ENCODE measurements at regions not wholly inside any gene's neighbourhood (a gene's known extent, or its start where the extent isn't known, plus 50 kb on each side); places are given as distances from the start of the nearest gene placed in this dataset.

DNA sequence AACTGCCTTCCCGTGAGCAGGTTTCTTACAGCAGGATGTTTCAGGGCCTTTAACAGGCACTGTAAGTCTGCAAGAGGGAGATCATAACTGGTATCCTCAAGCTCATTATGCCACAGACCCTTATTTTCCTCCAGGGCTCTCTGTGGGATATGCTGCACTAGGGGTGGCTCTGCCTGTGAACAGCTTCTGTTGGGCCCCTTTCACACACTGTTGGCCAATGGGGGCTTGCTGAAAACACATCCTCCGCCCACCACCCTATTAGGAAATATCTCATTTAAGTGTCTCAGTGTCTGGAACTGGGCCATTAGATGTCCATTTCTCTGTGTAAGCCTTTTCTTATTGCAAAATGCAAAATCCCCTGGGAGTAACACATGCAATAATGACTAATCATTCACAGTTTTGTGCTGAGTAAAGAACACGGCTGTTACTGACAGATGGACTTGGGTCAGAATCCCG, 414.3 kb upstream of the HS6ST1 start:
- intact Hi-C loops (cut with DNase I, micrococcal nuclease), result loop anchor here (10.0 kb wide), 2 partner anchors 1122 to 1192 kb away; no protein-coding TSS in a partner anchor
- Histone ChIP-seq H3K27ac (ENCODE audit: low read depth in 1 of 2, low read length in 2 of 2) (no peak overlapping the region), H3K9me3 (ENCODE audit: control insufficient read depth in 1 of 2, insufficient read depth in 1 of 2, low read length in 2 of 2) (peaks cover 0 to 4% of the 10 kb centered on the region in 2 experiments), H3K4me1 (ENCODE audit: insufficient read depth, low read length) (peaks cover 7% of the 10 kb centered on the region), H3K36me3 (ENCODE audit: insufficient read depth, low read length) (no peaks in the 10 kb centered on the region), H3K27me3 (ENCODE audit: control insufficient read depth in 1 of 2, insufficient read depth in 2 of 2, low read length in 2 of 2) (peaks cover 3 to 12% of the 10 kb centered on the region in 2 experiments), H3K4me3 (ENCODE audit: low read length) (no peak overlapping the region)
- Mint-ChIP-seq H3K9me3 (peaks cover 7% of the 10 kb centered on the region), H3K27me3 (peaks cover 36% of the 10 kb centered on the region), H3K4me3 (no peak overlapping the region), H3K4me1 (ENCODE audit: low read depth) (peaks cover 10% of the 10 kb centered on the region), H3K36me3 (ENCODE audit: low read depth) (no peaks in the 10 kb centered on the region), H3K27ac (no peak overlapping the region)
- ChIA-PET CTCF (no interaction called here), POLR2A (no interaction called here)
- no peak for TF ChIP-seq CTCF (IDR thresholded peaks at IDR 0.05)
- no peak for ATAC-seq (ENCODE audit: poor library complexity)
- peak in 2 of 14 experiments; percentile 23 to 37 for DNase-seq

GRCh38 chr2:128733450-128733849, 414.8 kb upstream of the HS6ST1 start:
- peaks cover 36% of the 10 kb centered on the region for H3K27me3 Mint-ChIP-seq
- no peak overlapping the region for H3K27ac ChIP-seq (ENCODE audit: low read depth in 1 of 2, low read length in 2 of 2)
- peaks cover 10% of the 10 kb centered on the region for H3K4me1 Mint-ChIP-seq (ENCODE audit: low read depth)
- no peaks in the 10 kb centered on the region for H3K36me3 ChIP-seq (ENCODE audit: insufficient read depth, low read length)
- H3K9me3 ChIP-seq (ENCODE audit: control insufficient read depth in 1 of 2, insufficient read depth in 1 of 2, low read length in 2 of 2), result peaks cover 0 to 4% of the 10 kb centered on the region in 2 experiments
- H3K27ac Mint-ChIP-seq, result no peak overlapping the region
- H3K4me3 Mint-ChIP-seq, result no peak overlapping the region
- peaks cover 3 to 12% of the 10 kb centered on the region in 2 experiments for H3K27me3 ChIP-seq (ENCODE audit: control insufficient read depth in 1 of 2, insufficient read depth in 2 of 2, low read length in 2 of 2)
- DNase-seq, result no peak
- peaks cover 7% of the 10 kb centered on the region for H3K4me1 ChIP-seq (ENCODE audit: insufficient read depth, low read length)
- POLR2A ChIA-PET, result no interaction called here
- H3K9me3 Mint-ChIP-seq, result peaks cover 6% of the 10 kb centered on the region
- CTCF ChIA-PET, result no interaction called here
- H3K36me3 Mint-ChIP-seq (ENCODE audit: low read depth), result no peaks in the 10 kb centered on the region
- intact Hi-C loops (cut with DNase I, micrococcal nuclease), result loop anchor here (10.0 kb wide), 2 partner anchors 1121 to 1191 kb away; no protein-coding TSS in a partner anchor
- no peak for ATAC-seq (ENCODE audit: poor library complexity)
- no peak overlapping the region for H3K4me3 ChIP-seq (ENCODE audit: low read length)
- TF ChIP-seq CTCF (IDR thresholded peaks at IDR 0.05), result no peak

DNA sequence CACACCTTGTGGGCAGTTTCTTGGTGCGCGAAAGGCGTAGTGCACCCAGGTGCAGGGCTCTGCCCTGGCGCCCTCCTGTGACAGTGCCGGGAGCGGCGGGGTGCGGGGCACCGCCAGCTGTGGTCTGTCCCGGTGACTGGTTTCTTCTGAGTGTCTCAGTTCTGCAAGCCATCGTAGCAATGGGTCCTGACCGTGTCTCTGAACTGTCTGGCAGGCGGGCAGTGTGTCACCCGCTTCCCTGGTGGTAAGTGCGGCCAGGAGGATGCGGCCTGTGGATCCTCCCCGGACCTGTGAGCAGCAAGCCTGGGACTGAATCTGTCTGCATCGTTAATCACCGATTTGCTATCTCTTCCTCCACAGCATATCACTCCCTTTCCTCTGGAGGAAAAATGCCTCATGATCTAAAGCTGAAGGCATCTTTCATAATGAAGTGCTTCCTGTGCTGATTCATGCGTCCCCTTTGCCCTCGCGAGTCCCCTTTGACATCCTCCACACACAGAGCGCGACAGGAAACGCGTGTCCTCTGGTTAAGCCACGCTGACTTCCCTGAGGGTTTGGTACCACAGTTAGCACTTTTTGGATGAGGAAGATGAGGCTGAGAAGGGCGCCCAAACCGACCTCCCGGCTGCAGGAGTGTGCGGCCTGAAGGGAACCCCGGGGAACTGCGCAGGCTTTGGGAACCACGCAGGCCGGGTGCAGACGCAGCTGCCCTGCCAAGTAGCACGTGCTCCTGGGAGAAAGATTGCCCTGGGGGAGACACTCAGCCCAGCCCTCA, 416.0 kb upstream of the HS6ST1 start:
- ATAC-seq (ENCODE audit: poor library complexity) (peak; percentile 55), DNase-seq (peak in 2 of 14 experiments; percentile 48 to 59)
- Histone ChIP-seq H3K9me3 (ENCODE audit: control insufficient read depth in 1 of 2, insufficient read depth in 1 of 2, low read length in 2 of 2) (peaks cover 0 to 4% of the 10 kb centered on the region in 2 experiments), H3K27ac (ENCODE audit: low read depth in 1 of 2, low read length in 2 of 2) (no peak overlapping the region), H3K4me3 (ENCODE audit: low read length) (no peak overlapping the region), H3K27me3 (ENCODE audit: control insufficient read depth in 1 of 2, insufficient read depth in 2 of 2, low read length in 2 of 2) (peaks cover 3 to 12% of the 10 kb centered on the region in 2 experiments), H3K36me3 (ENCODE audit: insufficient read depth, low read length) (no peaks in the 10 kb centered on the region), H3K4me1 (ENCODE audit: insufficient read depth, low read length) (peaks cover 7% of the 10 kb centered on the region)
- peaks cover 10% of the 10 kb centered on the region for H3K4me1 Mint-ChIP-seq (ENCODE audit: low read depth)
- no peak overlapping the region for H3K27ac Mint-ChIP-seq
- H3K9me3 Mint-ChIP-seq, result no peaks in the 10 kb centered on the region
- ChIA-PET CTCF (no interaction called here), POLR2A (no interaction called here)
- intact Hi-C loops (cut with DNase I, micrococcal nuclease), result loop anchor here (5.0 to 10.0 kb wide), 4 partner anchors 1120 to 1598 kb away; no protein-coding TSS in a partner anchor
- H3K27me3 Mint-ChIP-seq, result peaks cover 36% of the 10 kb centered on the region
- no peaks in the 10 kb centered on the region for H3K36me3 Mint-ChIP-seq (ENCODE audit: low read depth)
- no peak for TF ChIP-seq CTCF (IDR thresholded peaks at IDR 0.05)
- H3K4me3 Mint-ChIP-seq, result peak overlapping the region; percentile 51

Data from CD4-positive, alpha-beta T cell (primary cell).